GM18868 (cell line): ENCODE measurements at regions not wholly inside any gene's neighbourhood (a gene's known extent, or its start where the extent isn't known, plus 50 kb on each side); places are given as distances from the start of the nearest gene placed in this dataset.

Experiments
- ATAC-seq: cut with Tn5 transposase; IDR thresholded peaks from one replicate; pipeline ENCODE4 v1.9.1; 2021; ENCODE audit warnings: mild to moderate bottlenecking, moderate library complexity; ENCODE audit not compliant: unreplicated experiment

DNA sequence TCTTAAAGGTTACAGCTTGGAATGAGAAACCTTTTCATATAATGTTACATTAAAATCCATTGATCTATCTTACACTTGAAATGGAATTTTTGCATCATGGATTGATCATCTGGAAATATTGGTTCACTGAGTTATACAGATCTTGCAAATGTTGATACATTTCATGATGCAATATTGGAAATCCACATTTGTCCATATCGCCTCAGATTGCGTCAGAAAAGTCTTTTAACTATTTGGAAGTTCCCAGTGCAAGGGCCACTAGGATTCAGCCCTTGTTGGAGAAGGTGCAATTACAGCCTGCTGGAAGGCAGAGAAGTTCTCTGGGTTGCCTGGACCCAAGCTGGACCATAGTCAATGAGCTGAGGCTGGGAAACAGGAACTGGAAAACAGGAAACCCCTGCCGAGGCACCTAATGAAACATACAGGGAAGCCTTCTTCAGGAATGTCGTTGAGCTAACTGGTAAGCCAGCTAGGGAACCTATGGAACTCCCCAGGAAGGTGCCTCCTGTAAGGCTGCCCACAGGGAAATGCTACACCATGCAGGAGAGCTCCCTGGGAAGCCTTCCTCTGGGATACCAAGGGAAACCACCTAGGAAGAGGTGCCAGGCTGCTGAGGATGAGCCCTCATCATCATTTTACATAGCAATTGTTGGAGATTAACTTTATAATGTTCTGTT, 600.4 kb upstream of the CADM1 start:
- ATAC-seq: no peak

GRCh38 chr11:116101902-116102301, 597.7 kb upstream of the CADM1 start:
- no peak for ATAC-seq

DNA sequence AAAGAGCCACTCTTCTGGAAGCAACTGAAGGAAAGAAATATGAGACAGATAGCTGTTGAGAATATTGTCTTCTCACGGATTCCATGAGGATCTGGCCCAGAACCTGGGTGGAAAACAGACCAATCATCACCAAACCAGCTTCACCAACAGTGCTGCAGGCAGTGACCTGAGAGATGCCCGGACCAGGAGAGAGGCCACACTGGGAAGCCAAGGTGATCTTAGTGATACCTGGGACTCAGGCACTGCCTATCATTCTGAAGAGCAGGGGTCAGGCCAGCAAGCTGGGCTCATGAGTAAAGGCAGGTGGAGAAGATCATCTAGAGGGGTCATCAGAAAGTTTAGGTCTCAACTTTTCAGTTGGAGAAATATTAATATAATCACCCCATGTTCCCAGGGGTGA, 595.8 kb upstream of the CADM1 start:
- ATAC-seq: no peak

- ATAC-seq: no peak
These were observed 595.3 kb upstream of the CADM1 start for GRCh38 chr11:116099541-116099940.

- ATAC-seq: no peak
These were observed 592.2 kb upstream of the CADM1 start for GRCh38 chr11:116096272-116096995.

DNA sequence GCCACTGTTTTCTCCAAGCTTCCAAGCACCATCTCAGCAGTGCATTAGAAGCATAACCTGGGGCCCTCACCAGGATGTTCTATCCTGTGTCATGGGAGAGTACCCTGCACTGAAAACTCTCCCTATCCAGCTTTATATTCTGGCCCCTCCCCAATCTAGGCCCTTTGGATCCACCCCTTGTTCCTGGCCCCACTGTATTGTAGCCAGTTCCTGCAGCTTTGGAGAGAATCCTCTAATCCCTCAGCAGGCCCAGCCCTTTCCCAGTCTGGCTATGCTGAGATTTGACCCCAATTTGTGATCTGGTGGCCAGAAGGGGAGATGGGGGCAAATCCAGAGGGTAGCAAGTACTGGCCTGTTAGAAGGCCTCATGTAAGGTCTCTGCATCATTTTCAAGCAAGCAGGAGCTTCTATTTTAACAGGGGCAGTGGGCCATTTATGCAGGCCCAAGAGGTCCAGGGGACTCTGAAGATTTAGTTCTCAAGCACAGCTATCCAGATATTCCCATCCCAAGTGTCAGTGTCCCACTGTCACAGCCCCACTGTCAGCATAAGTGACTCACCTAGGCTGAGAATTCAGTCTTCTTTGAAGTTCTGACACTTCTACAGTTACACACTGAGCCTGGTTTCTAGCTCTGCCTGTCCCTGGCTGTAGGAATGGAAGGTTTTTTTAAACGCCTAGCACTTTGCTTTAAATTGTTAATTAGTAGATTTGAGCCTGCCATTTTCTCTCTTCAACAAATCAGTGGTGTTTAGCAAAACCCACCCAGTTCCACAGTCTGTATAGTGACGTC, 589.5 kb upstream of the CADM1 start:
- no peak for ATAC-seq

- no peak for ATAC-seq
These were observed 588.9 kb upstream of the CADM1 start for GRCh38 chr11:116093065-116093464.

- ATAC-seq: no peak
These were observed 582.2 kb upstream of the CADM1 start for GRCh38 chr11:116086426-116086825.

DNA sequence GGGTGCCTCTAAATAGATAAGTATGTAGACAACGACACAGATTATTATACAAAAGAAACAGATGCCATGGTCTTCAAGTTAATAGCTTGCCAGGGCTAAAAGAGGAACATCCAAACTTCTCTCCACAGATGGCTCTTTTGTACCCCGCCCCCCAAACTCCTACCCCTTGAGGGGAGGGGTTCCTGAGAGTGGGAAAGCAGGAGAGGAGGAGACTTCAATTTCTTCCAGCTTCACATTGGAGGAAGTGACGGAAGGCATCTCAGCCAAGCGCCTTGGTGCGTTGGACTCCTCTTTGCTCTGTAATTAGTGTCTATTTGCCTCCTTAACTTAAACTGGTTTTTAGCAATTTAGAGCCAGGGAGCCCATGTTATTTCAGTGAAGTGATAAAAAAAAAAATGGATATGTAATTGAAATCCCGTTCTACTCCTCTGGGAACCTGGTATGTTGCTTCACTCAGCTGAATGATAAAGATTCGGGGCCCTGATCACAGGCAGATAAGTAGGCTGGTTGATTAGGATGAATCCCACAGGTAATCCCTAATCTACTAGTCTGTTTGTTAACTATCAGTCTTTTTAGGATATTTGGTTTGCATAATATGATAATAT, 580.9 kb upstream of the CADM1 start:
- no peak for ATAC-seq

- no peak for ATAC-seq
These were observed 580.3 kb upstream of the CADM1 start for GRCh38 chr11:116084511-116084910.

DNA sequence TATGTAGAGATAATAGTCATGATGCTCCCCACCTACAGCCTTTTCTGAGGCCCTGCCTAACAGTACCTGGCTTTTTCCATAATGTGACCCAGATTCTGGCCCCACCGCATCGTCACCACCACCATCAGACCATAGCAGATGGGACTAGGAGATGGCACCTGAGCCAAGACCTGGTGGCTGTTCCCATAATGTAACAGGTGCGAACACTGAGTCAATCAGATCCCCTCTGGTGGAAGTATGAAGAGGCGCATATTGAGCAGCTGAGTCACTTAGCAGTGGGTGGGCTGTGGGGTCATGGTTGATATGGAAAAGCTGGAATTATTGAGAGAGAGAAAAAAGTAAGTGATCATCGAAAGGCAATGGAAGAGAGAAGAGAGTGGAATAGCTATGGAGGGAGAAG, 578.0 kb upstream of the CADM1 start:
- ATAC-seq: no peak

GRCh38 chr11:116079580-116079979, 575.4 kb upstream of the CADM1 start:
- no peak for ATAC-seq

- no peak for ATAC-seq
These were observed 573.9 kb upstream of the CADM1 start for GRCh38 chr11:116078101-116078591.

- ATAC-seq: no peak
These were observed 572.9 kb upstream of the CADM1 start for GRCh38 chr11:116077092-116077491.

GRCh38 chr11:116073854-116074837, 569.9 kb upstream of the CADM1 start:
- ATAC-seq: peak; percentile 92

- no peak for ATAC-seq
These were observed 568.6 kb upstream of the CADM1 start for GRCh38 chr11:116072601-116073410.

DNA sequence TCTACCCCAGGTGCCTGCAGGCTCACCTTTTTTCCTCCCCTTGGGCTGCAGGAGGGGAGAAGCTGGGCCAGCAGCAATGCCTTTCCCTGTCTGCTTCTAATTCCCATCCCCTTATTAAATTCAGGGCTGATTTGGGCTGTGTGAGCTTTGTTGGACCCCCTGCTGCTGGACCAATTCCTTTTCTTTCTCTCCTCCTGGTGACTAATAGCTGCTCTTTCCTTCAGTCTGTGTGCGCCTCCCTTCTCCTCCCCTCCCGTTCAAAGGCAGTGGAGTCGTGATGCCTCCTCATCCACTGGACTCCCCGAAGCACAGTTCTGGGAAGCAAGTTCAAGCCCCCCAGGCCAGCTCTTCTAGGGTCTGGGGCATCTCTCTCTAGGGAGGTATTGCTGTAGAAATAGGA, 567.9 kb upstream of the CADM1 start:
- ATAC-seq: no peak

- no peak for ATAC-seq
These were observed 567.0 kb upstream of the CADM1 start for GRCh38 chr11:116071241-116071640.

GRCh38 chr11:116070520-116070919, 566.3 kb upstream of the CADM1 start:
- ATAC-seq: no peak
